Kidney tubule cell (primary cell): ENCODE measurements at regions not wholly inside any gene's neighbourhood (a gene's known extent, or its start where the extent isn't known, plus 50 kb on each side); places are given as distances from the start of the nearest gene placed in this dataset.
"Not testable (repeated sequence)": the region's sequence is repeated elsewhere in the genome, so short reads cannot be mapped to it uniquely, and the experiment has no call there.

Source experiments
- DNase-seq: peaks from one replicate; pipeline ENCODE4 v3.0.0-alpha.2; 2018; ENCODE audit warnings: low spot score

GRCh38 chr11:39674761-39675160, 1784.7 kb downstream of the LRRC4C start:
- DNase-seq = no peak

GRCh38 chr11:39674024-39674423, 1785.4 kb downstream of the LRRC4C start:
- no peak for DNase-seq

- peak; percentile 20 for DNase-seq
Measured at GRCh38 chr11:39668640-39669039, 1790.8 kb downstream of the LRRC4C start.

GRCh38 chr11:39664023-39664422, 1795.4 kb downstream of the LRRC4C start:
- no peak for DNase-seq

GRCh38 chr11:39661890-39662289, 1797.6 kb downstream of the LRRC4C start:
- DNase-seq = no peak

- no peak for DNase-seq
Measured at GRCh38 chr11:39651857-39652461, 1807.5 kb downstream of the LRRC4C start.

GRCh38 chr11:39641751-39642150, 1817.7 kb downstream of the LRRC4C start:
- DNase-seq = no peak

- DNase-seq = no peak
Measured at GRCh38 chr11:39630365-39630764, 1829.1 kb downstream of the LRRC4C start.

- no peak for DNase-seq
Measured at GRCh38 chr11:39628311-39628710, 1831.1 kb downstream of the LRRC4C start.

GRCh38 chr11:39620309-39620708, 1839.1 kb downstream of the LRRC4C start:
- DNase-seq = not testable (repeated sequence)

GRCh38 chr11:39617971-39618370, 1841.5 kb downstream of the LRRC4C start:
- DNase-seq = no peak

- DNase-seq = no peak
Measured at GRCh38 chr11:39589391-39589790, 1870.1 kb downstream of the LRRC4C start.

- no peak for DNase-seq
Measured at GRCh38 chr11:39586036-39586435, 1873.4 kb downstream of the LRRC4C start.

- DNase-seq = peak; percentile 1
Measured at GRCh38 chr11:39571081-39571480, 1888.4 kb downstream of the LRRC4C start.

GRCh38 chr11:39570526-39570925, 1888.9 kb downstream of the LRRC4C start:
- no peak for DNase-seq

GRCh38 chr11:39569789-39570188, 1889.7 kb downstream of the LRRC4C start:
- no peak for DNase-seq

- DNase-seq = peak; percentile 31
Measured at GRCh38 chr11:39542460-39542859, 1917.0 kb downstream of the LRRC4C start.

- DNase-seq = peak; percentile 58
Measured at GRCh38 chr11:39541945-39542351, 1917.5 kb downstream of the LRRC4C start.

- DNase-seq = not testable (repeated sequence)
Measured at GRCh38 chr11:39536323-39536722, 1923.1 kb downstream of the LRRC4C start.
